LNCaP clone FGC (cell line): ENCODE measurements at regions not wholly inside any gene's neighbourhood (a gene's known extent, or its start where the extent isn't known, plus 50 kb on each side); places are given as distances from the start of the nearest gene placed in this dataset.

Experiments used
- DNase-seq: peaks from one replicate; pipeline ENCODE4 v3.0.0-alpha.2; 2011; ENCODE audit warnings: low read depth
- H3K4me3 ChIP-seq: 2 replicates; pipeline ENCODE4 v1.5.1; 2011; ENCODE audit warnings: mild to moderate bottlenecking, low read depth, low read length, control low read depth
- TF ChIP-seq, protein P1 (sequence below): IDR thresholded peaks from 2 replicates; pipeline ENCODE4 v1.5.1; 2012; ENCODE audit warnings: mild to moderate bottlenecking; ENCODE audit not compliant: control insufficient read depth, insufficient read depth; ENCODE audit errors: extremely low read depth

DNA sequence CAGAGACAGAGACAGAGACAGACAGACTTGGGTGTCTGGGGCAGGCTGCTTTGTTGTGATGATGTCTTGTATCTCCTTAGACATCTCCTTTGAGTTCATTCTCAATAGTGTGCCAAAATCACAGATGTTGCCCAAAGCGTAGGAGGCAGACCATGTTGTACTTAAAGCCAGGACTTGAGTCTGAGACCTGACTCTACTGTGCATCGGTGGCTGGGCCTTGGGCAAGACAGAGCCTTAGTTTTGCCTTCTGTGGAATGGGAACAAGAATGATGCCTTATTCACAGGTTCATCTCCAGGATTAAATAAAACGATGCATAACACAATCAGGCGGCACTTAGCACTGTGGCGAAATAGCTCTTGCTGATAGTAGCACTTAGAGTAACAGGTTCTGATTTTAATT lies 230.3 kb downstream of the AACS start:
- H3K4me3 ChIP-seq, result no peak overlapping the region
- no peak for DNase-seq
- TF ChIP-seq, protein P1, sequence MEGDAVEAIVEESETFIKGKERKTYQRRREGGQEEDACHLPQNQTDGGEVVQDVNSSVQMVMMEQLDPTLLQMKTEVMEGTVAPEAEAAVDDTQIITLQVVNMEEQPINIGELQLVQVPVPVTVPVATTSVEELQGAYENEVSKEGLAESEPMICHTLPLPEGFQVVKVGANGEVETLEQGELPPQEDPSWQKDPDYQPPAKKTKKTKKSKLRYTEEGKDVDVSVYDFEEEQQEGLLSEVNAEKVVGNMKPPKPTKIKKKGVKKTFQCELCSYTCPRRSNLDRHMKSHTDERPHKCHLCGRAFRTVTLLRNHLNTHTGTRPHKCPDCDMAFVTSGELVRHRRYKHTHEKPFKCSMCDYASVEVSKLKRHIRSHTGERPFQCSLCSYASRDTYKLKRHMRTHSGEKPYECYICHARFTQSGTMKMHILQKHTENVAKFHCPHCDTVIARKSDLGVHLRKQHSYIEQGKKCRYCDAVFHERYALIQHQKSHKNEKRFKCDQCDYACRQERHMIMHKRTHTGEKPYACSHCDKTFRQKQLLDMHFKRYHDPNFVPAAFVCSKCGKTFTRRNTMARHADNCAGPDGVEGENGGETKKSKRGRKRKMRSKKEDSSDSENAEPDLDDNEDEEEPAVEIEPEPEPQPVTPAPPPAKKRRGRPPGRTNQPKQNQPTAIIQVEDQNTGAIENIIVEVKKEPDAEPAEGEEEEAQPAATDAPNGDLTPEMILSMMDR, result no peak

DNA sequence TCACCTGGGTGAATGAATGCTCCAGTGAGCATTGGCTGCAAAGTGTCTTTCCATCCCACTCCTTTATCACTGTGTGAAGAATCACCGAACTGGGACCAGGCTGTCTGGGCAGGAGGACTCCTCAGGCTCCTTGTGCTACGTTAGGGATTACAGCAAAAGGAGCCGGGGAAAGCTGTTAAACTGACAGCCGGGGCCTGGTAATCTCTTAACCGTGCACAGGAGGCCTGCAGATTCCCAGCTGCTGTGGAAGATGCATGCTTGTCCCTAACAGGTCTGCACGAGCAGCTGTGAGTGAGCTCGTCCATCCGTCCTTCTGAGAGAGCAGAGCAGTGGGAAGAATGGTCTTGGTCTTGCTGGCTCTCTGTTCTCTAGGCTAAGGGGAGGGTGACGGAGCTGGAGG lies 231.5 kb downstream of the AACS start:
- no peak overlapping the region for H3K4me3 ChIP-seq
- TF ChIP-seq, protein P1, result no peak
- no peak for DNase-seq

DNA sequence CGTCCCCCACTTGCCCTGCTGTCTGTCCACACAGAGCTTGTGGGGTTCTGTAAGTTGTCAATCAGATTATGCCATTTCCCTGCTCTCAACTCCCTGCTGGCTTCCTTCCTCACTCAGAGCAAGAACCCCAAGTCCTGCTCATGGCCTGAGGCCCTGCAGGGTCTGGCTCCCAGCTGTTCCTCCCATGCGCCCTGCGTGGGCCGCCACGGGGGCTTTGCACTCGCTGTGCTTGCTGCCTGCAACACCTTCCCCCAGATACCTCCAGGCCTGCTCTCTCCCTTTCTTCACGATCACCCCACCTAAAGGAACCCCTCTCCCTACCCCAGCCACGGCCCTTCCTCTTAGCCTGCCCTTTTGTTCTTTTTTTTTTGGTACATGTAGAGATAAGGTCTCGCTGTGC lies 234.6 kb downstream of the AACS start:
- DNase-seq, result no peak
- TF ChIP-seq, protein P1, result no peak
- no peak overlapping the region for H3K4me3 ChIP-seq

DNA sequence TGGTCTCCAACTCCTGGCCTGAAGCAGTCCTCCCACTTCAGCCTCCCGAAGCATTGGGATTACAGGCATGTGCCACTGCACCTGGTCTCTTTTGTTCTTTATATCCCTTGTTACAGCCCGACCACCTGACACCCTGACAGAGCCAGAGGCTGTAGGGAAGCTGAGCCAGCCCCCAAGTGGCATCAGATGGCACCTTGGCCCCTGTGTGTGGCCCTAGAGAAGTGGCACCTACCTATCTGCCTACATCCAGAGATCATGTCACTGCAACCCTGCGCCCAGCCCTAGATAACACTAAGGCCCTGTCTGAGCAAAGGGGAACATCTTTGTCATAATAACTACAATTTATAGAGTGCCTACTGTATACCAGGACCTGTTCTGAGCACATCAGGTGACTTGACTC lies 235.0 kb downstream of the AACS start:
- TF ChIP-seq, protein P1, result no peak
- no peak overlapping the region for H3K4me3 ChIP-seq
- DNase-seq, result no peak

DNA sequence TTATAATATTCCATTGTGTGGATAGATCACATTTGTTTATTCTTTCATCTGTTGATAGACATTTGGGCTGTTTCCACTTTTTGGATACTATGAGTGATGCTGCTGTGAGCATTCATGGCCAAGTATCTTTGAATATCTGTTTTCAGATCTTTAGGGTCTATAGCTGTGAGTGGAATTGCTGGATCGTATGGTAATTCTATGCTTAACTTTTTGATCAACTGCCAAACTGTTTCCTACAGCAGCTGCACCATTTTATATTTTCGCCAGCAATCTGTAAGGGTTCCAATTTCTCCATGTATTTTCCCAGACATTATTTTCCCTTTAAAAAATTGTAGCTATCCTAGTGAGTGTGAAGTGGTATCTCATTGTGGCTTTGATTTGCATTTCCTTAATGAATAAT lies 238.1 kb downstream of the AACS start:
- no peak overlapping the region for H3K4me3 ChIP-seq
- TF ChIP-seq, protein P1, result no peak
- no peak for DNase-seq

- H3K4me3 ChIP-seq, result no peak overlapping the region
- no peak for DNase-seq
- TF ChIP-seq, protein P1, result no peak
Observed at GRCh38 chr12:125304029-125304428, 238.8 kb downstream of the AACS start.

GRCh38 chr12:125305231-125305630 lies 240.0 kb downstream of the AACS start:
- no peak for DNase-seq
- TF ChIP-seq, protein P1, result no peak
- no peak overlapping the region for H3K4me3 ChIP-seq
